Caki2 (cell line): ENCODE measurements at regions not wholly inside any gene's neighbourhood (a gene's known extent, or its start where the extent isn't known, plus 50 kb on each side); places are given as distances from the start of the nearest gene placed in this dataset.

ENCODE experiments used
- DNase-seq: peaks from one replicate; pipeline ENCODE4 v3.0.0-alpha.2; 2015; ENCODE audit warnings: low read depth
- in situ Hi-C: cut with HindIII; loops from 2 replicates; pipeline ENCODE4 v1.10.0; 2016; ENCODE audit warnings: low sequenced_read_pairs, low pct_unique_long_range_greater_than_20kb, mixed read lengths

DNA sequence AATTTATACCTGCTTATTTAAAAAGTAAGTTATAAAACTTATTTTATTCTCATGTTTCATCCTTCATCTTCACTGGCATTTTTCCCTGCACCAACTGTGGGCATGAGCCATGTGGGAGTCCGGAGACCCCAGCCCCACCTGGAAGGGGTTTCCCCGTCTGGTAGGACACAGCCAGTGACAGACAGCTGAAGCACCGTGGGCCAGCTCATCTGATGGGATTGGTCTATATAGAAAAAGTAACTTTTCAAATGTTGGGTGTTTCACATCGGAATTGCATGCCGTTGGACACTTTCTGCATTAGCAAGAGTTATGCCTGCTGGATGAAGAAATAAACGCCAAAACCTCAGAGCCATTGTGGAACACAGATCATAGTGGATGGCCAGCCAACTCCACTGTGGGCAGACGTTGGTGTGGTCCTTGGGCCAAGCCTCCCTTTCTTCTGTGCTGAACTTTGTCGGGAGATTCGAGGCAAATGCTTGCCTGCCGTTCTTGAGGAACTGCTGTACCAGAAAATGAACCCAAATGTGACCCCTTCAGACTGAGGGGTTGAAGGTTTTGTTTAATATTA is 1329.3 kb downstream of the TBC1D22A start:
- no peak for DNase-seq
- in situ Hi-C loops = no loop called here

GRCh38 chr22:48091060-48091650 is 1328.7 kb downstream of the TBC1D22A start:
- in situ Hi-C loops = no loop called here
- DNase-seq = no peak

DNA sequence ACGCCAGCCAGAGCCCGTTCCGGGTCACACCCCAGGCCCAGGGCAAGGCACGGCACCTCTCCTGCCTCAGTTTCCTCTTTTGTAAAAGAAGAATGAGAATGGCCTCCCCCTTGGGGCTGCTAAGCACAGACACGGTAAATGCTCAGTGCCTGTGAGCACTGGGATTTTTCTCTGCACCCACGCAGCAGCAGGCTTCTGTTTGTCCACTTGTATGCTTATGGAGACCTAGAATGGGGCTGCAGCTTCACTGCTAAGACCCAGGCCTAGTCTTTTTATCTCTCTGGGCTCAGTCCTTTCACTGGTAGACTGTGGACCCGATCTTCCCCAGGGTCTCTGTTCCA is 1327.9 kb downstream of the TBC1D22A start:
- in situ Hi-C loops = no loop called here
- DNase-seq = no peak

DNA sequence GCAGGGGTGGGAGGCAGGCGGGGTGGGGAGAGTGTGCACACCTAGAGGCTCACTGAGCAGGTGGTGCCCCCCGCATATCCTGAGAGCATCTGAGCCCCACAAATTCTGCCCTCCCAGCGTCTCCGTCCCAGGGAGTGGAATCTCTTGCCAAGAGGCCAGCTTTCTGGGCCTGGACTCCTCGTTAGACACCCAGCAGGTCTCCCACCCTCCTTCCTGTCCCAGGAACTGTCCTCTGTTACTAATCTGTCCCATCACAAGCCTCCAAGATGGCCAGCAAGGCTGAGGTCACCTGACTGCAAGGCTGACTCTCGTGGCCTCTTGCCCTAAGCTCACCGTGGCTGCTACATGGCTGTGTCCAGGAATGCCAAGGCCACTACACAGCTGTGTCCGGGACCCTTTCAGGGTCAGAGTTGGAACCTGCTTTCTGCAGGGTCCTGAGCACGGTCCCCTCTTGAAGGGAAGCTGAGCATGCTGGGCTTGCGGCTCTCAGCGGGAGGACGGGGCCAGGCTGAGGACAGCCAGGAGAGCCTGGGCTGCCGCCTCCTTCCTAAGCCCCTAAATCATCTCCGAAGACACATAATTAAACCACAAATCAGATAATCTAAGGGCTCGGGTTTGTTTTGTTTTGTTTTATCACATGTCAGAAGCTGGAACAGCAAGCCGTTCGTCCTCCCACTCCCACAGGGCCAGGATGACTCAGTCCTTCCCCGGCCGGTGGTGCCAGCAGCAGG is 1327.3 kb downstream of the TBC1D22A start:
- in situ Hi-C loops = no loop called here
- DNase-seq = peak; percentile 83

GRCh38 chr22:48088926-48089536 is 1326.6 kb downstream of the TBC1D22A start:
- no peak for DNase-seq
- in situ Hi-C loops = no loop called here

DNA sequence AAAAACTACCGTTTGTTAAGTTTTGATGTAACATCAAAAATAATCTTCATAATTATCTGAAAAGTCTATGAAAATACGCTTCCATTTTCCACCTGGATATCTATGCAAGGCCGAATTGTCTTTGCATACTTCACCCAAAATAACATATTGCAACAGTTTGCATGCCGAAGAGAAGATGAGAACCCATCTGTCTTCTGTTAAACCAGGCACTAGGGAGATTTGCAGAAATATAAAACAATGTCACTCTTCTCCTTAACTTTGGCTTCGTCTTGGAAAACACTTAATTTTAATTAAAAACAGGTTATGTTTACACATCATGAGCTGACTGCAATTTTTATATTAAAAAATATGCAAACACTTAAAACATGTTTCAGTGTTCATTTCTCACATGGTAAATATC is 1325.8 kb downstream of the TBC1D22A start:
- DNase-seq = no peak
- in situ Hi-C loops = no loop called here

GRCh38 chr22:48085901-48086645 is 1323.6 kb downstream of the TBC1D22A start:
- DNase-seq = no peak
- in situ Hi-C loops = no loop called here

DNA sequence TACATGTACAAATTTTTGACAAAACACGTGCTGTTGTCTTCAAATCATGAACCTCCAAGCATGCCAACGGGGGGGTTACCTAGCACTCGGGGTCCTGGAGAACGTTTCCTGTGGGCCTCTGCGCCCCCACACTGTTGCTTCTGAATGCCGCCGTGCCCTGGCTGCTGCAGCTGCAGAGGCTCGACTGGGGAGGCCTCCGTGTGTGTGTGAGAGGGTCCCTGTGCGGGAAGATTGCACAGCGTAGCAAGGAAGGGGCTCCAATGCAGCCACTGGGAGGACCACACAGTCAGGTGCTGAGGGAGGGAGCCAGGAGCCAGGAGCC is 1322.2 kb downstream of the TBC1D22A start:
- DNase-seq = no peak
- in situ Hi-C loops = no loop called here

- in situ Hi-C loops = no loop called here
Measured at GRCh38 chr22:48084041-48084728, 1321.7 kb downstream of the TBC1D22A start.

GRCh38 chr22:48083502-48083901 is 1321.1 kb downstream of the TBC1D22A start:
- DNase-seq = no peak
- in situ Hi-C loops = no loop called here

More at GRCh38 chr22:48084041-48084728, 1321.7 kb downstream of the TBC1D22A start:
- no peak for DNase-seq

DNA sequence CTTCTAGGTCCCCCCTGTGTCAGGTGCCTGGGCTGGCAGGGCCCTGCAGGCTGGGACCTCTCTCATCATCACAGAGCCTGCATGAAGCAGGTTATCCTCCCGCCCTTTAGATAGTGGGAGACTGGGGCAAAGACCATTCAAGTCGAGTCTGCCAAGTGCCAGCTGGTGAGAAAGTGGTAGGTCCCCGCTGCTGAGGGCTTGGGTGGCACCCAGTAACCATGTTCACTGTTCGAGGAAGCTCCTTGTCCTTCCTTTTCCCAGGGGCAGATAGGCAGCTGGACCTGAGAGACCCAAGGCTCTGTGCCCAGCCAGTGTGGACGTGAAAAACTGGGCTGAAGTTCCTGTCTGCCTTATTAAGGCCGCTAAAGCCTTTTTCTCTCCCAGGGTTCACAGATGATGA is 1319.8 kb downstream of the TBC1D22A start:
- no peak for DNase-seq
- in situ Hi-C loops = no loop called here

GRCh38 chr22:48081281-48081680 is 1318.8 kb downstream of the TBC1D22A start:
- in situ Hi-C loops = no loop called here
- DNase-seq = no peak

- no peak for DNase-seq
- in situ Hi-C loops = no loop called here
Measured at GRCh38 chr22:48080316-48081165, 1318.1 kb downstream of the TBC1D22A start.

DNA sequence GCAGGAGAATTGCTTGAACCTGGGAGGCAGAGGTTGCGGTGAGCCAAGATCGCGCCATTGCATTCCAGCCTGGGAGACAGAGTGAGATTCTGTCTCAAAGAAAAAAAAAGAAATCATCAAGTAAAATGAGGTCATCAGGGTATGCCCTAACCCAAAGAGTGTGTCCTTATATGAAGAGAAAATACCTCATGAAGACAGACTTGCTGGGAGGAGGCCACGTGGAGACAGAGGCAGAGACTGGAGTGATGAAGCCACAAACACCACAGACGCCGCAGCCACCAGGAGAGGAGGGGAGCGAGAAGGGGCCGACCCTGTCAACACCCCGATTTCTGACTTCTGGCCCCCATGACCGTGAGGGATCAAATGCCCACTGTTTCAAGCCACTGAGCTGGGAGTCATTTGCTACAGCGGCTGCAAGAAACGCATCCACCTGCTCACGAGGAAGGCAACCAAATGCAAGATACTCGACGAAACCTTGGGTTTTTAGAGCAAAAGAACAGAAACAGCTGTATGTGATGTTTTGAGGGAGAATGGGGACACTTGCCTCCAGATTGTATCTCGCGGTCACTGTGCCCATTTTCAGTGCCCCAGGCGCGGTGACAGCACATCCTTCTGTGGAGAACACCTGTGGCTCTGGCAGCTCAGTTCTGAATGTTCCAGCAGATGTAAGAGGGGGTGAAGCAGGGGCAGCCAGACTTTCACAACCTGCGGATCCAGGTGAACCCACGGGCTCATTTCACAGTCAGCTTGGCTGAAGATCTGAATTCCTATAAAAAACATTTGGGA is 1317.2 kb downstream of the TBC1D22A start:
- in situ Hi-C loops = no loop called here
- no peak for DNase-seq

GRCh38 chr22:48078825-48079224 is 1316.4 kb downstream of the TBC1D22A start:
- DNase-seq = no peak
- in situ Hi-C loops = no loop called here

DNA sequence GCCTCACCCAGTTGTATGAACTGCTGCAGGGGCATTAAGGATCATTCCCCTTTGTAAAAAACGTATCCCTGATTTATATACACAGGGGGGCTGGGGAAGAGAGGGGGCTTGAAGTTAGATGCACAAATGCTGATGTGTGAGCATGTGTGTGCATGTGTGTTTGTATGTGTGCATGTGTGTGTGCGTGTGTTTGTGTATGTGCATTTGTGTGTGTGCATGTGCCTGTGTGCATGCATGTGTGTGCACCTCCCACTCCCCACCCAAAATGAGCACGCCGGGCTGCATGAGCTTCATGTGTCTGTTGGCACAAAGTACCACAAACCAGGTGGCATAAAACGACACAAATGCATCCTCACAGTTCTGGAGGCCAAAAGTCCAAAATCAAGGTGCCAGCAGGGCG is 1315.2 kb downstream of the TBC1D22A start:
- in situ Hi-C loops = no loop called here
- DNase-seq = no peak

DNA sequence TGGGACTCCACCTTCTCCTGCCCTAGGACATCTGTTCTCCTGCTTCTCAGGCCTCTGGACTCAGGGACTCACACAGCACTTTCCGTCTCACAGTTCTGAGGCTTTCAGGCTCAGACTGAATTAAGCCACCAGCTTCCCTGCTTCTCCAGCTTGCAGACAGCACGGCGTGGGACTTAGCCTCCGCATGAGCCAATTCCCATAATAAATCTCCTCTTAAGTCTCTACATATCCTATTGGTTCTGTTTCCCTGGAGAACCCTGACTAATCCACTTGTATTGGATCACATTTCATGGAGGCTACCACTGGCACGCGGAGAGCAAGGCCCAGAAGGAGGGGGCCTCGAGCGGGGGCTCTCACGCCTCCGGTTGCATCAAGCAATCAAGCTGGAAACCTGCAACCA is 1313.6 kb downstream of the TBC1D22A start:
- DNase-seq = no peak
- in situ Hi-C loops = no loop called here
